Medulla oblongata (tissue), 1 donor: ENCODE measurements at regions not wholly inside any gene's neighbourhood (a gene's known extent, or its start where the extent isn't known, plus 50 kb on each side); places are given as distances from the start of the nearest gene placed in this dataset.

Experiments used
- DNase-seq: peaks from one replicate; pipeline ENCODE4 v3.0.0-alpha.2; 2015; ENCODE audit errors: extremely low spot score

DNA sequence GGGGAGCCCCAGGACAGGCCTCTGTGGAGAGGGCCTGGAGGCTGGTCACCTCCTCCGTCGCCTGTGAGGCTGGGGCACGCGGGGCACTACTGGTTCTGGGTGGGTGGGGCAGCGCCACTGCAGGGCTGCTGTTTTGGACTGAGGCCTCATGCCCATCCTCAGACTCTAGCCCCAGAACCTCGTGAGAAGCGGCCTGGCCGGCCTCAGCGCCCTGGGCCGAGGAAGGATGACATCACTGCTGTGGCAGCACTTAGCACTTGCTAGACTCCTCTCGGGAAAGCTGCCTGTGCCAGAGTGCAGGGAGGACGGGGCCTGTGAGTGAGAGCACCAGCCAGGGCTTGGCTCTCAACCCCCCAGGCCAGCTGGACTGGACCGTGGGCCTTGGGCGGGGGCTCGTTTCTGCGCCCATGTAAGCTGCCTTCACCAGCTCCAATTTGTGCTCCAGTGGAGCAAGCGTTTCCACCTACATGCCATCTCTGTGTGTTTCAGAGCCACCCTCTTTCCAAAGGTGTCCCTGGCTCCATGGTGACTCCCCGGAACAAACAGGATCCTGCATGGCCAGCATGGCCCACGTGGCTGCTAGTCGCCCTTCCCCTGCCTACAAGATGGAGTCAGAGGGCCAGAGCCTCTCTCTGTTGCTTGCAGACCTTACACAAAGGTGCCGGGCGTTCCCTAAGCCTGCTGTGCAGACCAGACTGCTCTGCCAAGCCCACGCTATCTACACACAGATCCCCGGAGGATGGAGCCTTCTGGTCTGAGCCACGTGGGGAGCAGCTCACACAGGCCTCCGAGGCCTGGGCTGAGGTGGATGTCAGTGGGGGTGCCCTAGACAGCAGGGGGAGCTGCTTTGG, 102.9 kb downstream of the CTTN start:
- peak; percentile 58 for DNase-seq

GRCh38 chr11:70501933-70502540, 103.7 kb downstream of the CTTN start:
- no peak for DNase-seq

GRCh38 chr11:70502677-70503467, 104.5 kb downstream of the CTTN start:
- no peak for DNase-seq

DNA sequence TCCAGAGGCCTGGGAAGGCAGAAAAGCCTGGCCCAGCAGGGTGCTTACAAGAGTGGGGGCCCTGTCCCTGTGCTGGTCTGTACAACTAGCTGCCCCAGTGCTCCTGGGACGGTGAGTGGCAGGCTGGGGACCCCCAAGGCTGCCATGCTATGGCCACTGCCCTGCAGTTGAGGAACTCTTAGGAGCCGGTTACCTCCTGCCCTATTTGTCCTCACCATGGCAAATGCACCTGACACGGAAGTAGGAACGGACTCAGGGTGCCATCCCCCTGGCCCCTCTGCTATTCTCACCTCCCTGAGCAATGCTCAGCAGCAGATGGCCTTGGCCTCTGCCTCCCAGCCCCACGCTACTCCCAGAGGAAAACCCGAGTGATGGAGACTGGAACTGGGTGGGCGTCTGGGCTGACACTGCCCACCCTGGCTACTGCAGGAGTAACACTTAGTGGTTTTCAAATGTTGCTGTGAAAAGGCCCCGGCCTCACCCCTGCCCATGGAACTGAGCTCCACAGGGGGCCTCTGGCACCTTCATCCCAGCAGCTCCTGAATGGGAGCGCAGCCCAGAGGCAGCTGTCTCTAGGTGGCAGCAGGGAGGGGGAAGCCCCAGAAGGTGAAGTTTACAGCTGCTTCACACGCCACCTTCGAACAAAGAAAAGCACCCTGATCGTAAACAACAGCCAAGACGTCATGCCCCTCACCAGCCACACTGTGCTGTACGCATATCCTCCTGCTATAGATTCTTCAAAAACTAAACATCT, 105.3 kb downstream of the CTTN start:
- no peak for DNase-seq

DNA sequence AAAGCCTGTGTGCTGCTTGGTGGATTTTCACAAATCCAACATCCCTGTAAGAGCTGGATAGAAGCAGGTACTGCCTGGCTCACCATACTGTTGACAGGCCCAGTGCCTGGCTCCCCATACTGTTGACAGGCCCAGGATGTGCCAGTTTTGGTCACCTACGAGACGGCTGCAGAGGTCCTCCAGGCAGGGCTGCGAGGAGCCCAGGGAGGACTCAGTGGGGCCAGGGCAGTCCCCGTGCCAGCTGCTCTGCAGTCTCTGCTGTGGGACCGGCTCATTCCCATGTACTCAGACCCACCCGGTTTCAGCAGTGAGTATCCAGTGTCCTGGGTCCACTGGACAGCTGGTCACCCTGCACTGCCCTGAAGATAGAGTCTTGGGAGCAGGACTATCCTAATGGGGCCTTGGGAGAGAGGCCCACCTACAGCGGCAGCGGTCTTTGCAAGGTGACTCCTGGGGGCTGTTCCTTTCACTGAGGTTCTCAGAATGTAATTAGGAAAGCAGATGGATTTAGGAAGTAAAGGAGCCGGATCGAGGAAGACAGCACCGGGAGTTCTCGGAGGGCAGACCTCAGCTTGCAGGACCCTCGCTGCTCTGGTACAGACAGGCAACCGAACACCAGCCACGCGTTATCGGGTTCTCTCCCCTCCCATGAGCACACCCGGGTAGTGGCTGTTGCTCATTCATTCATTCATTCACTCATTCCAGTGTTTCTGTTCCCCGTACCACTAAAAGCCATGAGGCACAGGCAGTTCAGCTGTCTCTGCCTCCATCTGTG, 106.1 kb downstream of the CTTN start:
- DNase-seq: no peak

GRCh38 chr11:70505331-70505731, 107.0 kb downstream of the CTTN start:
- DNase-seq: no peak

GRCh38 chr11:70505761-70506657, 107.7 kb downstream of the CTTN start:
- DNase-seq: no peak

DNA sequence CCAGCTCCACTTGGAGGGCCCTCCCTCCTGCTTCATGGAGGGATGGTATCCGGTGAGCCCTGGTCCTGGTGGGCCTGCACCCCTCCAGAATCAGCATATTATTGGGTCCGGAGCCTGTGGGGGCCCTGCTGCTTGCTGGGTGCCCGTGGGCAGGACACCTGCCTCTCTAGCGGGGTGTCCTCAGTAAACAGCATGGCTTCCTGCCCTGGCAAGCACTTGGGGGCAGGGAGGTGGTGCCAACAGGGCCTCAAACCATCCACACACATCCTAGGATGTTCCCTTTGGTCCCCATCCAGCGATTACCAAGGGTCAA, 108.3 kb downstream of the CTTN start:
- no peak for DNase-seq

DNA sequence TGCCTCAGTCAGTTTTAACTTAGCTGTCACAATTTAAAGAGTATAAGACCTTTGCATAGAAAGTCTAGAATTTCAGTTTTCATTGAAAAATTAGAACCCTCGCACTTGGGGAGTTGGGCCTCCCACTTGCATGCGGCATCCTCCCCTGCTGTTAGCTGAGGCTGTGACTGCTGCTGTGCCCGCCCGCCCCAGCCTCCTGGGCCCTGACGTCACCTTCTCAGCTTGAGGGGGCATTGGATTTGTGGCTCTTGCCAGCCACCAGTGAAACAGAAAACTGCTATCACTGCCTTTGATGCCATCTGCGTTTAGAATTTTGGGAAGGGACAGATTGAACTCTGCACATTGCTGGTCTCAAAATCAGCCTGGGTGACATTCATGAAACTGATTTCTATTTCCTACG, 108.7 kb downstream of the CTTN start:
- no peak for DNase-seq

DNA sequence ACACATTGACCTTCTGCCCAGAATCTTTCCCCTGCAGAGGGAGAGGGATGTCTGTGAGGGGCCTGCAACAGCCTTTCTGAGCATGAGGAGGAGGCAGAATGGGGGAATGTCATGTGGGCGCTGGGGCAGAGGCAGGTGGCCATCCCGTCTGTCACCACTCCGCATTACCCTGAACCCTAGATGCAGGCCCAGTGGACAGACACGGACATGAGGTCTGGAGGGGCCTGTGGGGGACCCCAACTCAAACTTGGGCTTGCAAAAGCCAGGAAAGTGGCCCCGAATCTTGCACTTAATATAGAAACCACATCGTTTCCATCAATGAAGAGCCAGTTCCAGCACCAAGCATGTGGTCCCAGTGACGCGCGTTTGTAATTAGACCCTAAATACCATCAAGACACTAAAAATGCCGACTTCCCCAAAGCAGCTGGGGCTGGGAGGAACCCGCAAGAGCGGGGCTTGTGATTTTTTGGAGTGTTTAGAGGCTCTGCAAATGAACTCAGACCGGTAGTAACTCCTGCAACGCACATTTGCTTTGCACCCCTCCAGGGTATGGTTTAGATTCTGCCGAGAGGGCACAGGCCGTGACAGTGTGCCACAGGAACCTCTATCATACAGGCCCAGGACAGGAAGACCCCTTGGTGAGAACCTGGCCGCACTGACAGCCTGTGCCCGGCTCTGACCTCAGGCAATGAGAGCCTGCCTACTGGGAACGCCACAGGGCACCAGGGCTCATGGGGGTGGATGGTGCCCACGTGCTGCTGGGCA, 109.3 kb downstream of the CTTN start:
- no peak for DNase-seq

DNA sequence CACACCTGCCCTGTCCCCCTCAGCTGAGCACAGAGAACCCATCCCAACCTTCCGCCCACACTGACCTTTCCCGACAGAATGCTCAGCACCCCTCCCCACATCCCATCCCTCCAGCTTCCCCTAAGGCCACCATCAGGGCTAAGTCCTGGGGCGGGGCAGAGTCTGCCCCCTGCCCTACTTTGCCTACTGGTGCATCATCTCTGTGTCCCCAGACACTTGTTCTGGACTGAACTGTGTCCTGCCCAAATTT, 109.8 kb downstream of the CTTN start:
- no peak for DNase-seq

DNA sequence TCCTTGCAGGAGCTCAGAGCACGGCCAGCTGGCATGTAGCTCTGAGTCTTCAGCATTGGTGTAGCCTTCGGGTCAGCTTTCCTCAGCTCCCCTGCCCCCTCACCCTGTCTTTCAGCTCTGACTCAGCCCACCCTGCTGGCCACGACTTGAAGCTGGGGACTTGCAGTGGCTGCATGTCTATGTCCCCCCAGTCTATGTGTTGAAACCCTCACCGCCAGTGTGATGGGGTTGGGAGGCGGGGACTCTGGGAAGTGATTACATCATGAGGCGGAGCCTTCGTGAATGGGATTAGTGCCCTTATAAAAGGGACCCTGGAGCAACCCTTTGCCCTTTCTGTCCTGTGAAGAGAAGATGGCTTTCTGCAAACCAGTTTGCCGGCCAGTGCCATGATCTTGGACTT, 111.1 kb downstream of the CTTN start:
- no peak for DNase-seq

DNA sequence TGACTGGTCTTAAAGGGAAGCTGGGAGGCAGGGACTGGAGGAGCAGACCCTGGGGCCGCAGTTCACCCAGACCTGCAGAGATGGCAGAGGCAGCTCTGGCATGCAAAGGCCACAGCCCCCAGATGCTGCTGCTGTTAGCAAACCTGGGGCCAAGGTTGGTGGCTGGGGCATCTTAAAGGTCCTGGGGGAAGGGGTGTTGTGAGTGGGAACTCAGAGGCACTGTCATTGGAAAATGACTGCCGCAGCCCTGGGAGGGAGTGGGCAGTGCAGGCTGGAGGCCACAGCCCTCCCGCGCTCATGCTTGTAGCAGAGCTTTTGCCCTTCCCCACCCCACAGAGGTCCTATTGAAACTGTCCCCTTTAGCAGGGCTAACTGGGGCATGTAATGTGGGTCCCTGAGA, 111.8 kb downstream of the CTTN start:
- DNase-seq: no peak

GRCh38 chr11:70510571-70510970, 112.2 kb downstream of the CTTN start:
- DNase-seq: no peak

- no peak for DNase-seq
Observed at GRCh38 chr11:70511345-70511744, 113.0 kb downstream of the CTTN start.

GRCh38 chr11:70512716-70513115, 114.4 kb downstream of the CTTN start:
- no peak for DNase-seq

GRCh38 chr11:70517203-70517602, 118.9 kb downstream of the CTTN start:
- DNase-seq: no peak

DNA sequence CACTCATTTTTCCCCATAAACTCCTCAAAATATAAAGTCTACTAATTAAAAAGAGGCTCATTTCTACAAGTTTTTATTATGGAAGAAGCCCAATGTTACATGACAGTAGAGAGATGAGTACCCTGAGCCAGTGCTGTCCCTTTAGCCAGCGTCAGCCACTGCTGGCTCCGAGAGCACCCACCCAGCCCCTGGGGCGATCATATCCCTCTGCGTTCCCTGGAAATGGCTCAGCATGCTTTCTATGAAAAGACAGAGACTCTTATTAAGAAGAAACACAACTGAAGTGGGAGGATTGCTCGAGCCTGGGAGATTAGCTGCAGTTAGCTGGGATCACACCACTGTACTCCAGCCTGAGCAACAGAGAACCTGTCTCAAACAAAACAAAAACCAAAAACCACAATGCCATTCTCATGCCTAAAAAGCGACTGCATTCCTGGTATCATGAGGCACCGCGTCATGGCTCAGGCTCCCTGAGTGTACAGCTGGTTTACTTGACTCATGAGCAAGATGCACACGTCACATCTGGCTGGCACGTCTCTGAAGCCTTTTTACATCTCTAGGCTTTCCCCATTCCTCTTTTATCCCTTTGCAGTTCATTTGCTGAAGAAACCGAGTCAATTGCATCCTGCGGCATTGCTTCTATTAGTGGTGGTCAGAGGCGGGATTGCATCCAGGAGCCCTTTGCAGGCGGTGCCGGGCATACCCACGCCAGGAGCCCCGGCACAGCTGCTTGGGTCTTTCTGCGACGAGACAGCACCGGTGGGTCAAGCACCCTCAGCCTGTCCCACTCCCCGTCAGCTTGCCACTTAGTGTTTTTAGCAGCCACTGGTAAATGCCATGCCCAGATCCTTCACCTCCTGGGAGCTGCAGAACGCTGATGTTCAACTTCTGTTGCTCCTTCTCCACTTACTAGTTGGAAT, 119.9 kb downstream of the CTTN start:
- DNase-seq: no peak

DNA sequence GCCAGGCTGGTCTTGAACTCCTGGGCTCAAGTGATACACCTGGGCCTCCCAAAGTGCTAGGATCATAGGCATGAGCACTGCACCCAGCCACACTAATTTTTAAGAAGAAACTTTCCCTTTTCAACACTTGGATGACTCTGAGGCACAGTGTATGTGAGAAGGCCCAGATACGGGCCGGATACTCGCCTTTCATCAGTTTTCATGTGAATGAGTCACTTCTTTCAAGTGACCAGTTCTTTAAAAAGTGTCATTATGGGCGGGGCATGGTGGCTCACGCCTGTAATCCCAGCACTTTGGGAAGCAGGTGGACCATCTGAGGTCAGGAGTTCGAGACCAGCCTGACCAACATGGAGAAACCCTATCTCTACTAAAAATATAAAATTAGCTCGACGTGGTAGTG, 120.8 kb downstream of the CTTN start:
- DNase-seq: no peak
